GM23248 (cell line): ENCODE measurements at regions not wholly inside any gene's neighbourhood (a gene's known extent, or its start where the extent isn't known, plus 50 kb on each side); places are given as distances from the start of the nearest gene placed in this dataset. TPM values are rescaled to one million over a fixed set of nuclear protein-coding genes. Genes with fewer than 3 reads are reported as not detected.

Experiments
- DNase-seq: peaks from one replicate; pipeline ENCODE4 v3.0.0-alpha.2; 2015
- H2AFZ ChIP-seq: fragments of 200-600 bp; sonication (generic); 2 replicates; pipeline ENCODE4 v1.6.1; 2016; ENCODE audit warnings: antibody characterized with exemption
- H3F3A ChIP-seq: fragments of 200-600 bp; sonication (generic); 2 replicates; pipeline ENCODE4 v1.6.1; 2016; ENCODE audit warnings: mild to moderate bottlenecking, antibody characterized with exemption, mixed run types; ENCODE audit not compliant: insufficient read depth
- H3K27ac ChIP-seq: fragments of 200-600 bp; sonication (generic); 2 replicates; pipeline ENCODE4 v1.5.1; 2016; ENCODE audit warnings: mild to moderate bottlenecking
- H3K27me3 ChIP-seq: fragments of 200-600 bp; sonication (generic); replicated peaks from 2 replicates; pipeline ENCODE4 v1.6.1; 2016; ENCODE audit warnings: mild to moderate bottlenecking; ENCODE audit not compliant: insufficient read depth
- H3K36me3 ChIP-seq: fragments of 200-600 bp; sonication (generic); 2 replicates; pipeline ENCODE4 v1.6.1; 2016; ENCODE audit warnings: low read depth, mild to moderate bottlenecking
- H3K4me1 ChIP-seq: fragments of 200-600 bp; sonication (generic); 2 replicates; pipeline ENCODE4 v1.6.1; 2016; ENCODE audit warnings: mild to moderate bottlenecking; ENCODE audit not compliant: insufficient read depth
- H3K4me2 ChIP-seq: fragments of 200-600 bp; sonication (generic); one replicate; pipeline ENCODE4 v1.6.1; 2016; ENCODE audit warnings: mild to moderate bottlenecking; ENCODE audit not compliant: unreplicated experiment
- H3K4me3 ChIP-seq: fragments of 200-600 bp; sonication (generic); 2 replicates; pipeline ENCODE4 v1.5.1; 2016; ENCODE audit warnings: mild to moderate bottlenecking
- H3K79me2 ChIP-seq: fragments of 200-600 bp; sonication (generic); 2 replicates; pipeline ENCODE4 v1.6.1; 2016; ENCODE audit warnings: mild to moderate bottlenecking; ENCODE audit not compliant: insufficient read depth
- H3K9ac ChIP-seq: fragments of 200-600 bp; sonication (generic); 2 replicates; pipeline ENCODE4 v1.6.1; 2016; ENCODE audit warnings: mild to moderate bottlenecking
- H3K9me2 ChIP-seq: fragments of 200-600 bp; sonication (generic); 2 replicates; pipeline ENCODE4 v1.6.1; 2016; ENCODE audit warnings: mixed run types, mild to moderate bottlenecking, moderate library complexity; ENCODE audit not compliant: insufficient read depth
- H3K9me3 ChIP-seq: fragments of 200-600 bp; sonication (generic); one replicate; pipeline ENCODE4 v1.6.1; 2017; ENCODE audit warnings: low read depth
- H4K20me1 ChIP-seq: fragments of 200-600 bp; sonication (generic); 2 replicates; pipeline ENCODE4 v1.6.0; 2016; ENCODE audit not compliant: insufficient read depth
- EZH2 ChIP-seq: fragments of 200-600 bp; sonication (generic); IDR thresholded peaks from 2 replicates; pipeline ENCODE4 v1.6.1; 2018; ENCODE audit warnings: antibody characterized with exemption, mild to moderate bottlenecking; ENCODE audit not compliant: insufficient read depth, poor library complexity, severe bottlenecking
- EZH2phosphoT487 ChIP-seq: fragments of 200-600 bp; sonication (generic); IDR thresholded peaks from 2 replicates; pipeline ENCODE4 v1.6.1; 2018; ENCODE audit warnings: antibody characterized with exemption, moderate library complexity, mild to moderate bottlenecking, low read depth; ENCODE audit not compliant: insufficient read depth
- WGBS, 2 experiments: methylation state at CpG; one replicate each; pipeline ENCODE4 v1.1.6; 2015 to 2017; ENCODE audit warnings: low lambda C conversion rate in 2 of 2, low coverage in 1 of 2; ENCODE audit errors: missing lambda C conversion rate in 2 of 2; 5-methylcytosine and 5-hydroxymethylcytosine counted together
- in situ Hi-C: fragments of 300-500 bp; cut with MboI; formaldehyde crosslinking; loops from 2 replicates; pipeline ENCODE4 v1.15.0; 2020
- small RNA-seq: library from RNA; depleted of rRNA; stranded (forward); fragments of <200 nt; gene quantifications from one replicate; pipeline ENCODE3, GENCODE V24; 2014; ENCODE audit warnings: low read depth, low replicate concordance

DNA sequence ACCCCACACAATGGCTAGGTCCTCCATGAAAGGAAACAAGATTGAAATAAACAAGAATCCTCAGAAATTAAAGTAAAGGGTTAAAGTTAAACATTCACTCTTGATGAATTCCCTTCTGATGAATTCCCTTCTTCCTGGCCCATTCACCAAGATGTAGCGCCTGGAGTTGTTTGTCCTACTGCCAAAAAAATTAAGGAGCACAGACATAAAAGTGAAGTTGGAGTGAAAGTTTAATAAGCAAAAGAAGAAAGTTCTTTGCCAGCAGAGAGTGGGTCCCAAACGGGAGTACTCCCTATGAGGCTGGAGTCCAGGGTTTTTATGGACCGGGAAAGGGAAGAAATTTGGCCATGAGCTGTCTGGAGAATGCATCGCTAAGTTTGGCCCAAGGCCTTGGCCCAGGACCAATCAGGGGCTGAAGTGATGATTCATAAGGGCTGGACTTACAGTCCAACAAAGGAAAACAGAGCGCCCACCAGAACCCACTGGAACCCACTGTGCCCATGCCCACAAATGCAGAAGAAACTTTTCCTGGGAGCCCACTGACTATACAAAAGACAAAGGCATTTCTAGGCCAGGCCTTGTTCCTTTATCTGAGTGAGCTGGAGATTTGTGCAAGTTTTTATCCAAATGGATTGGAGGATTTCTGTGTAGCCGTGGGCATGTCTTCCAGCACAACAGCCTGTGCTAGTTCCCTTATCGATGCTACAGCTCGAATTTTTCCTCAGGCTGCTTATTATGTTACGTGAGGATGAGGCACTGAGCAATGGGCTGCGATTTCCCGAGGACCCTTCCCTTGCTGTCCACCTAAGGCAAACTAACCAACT lies 1561.6 kb downstream of the OTOL1 start:
- Histone ChIP-seq H3K79me2 (no peaks in the 10 kb centered on the region), H3K27ac (no peak overlapping the region), H3K4me1 (peaks cover 10% of the 10 kb centered on the region; the same call in 1 of the 2 replicates), H3K9me2 (no peaks in the 10 kb centered on the region), H3F3A (no peaks in the 10 kb centered on the region), H3K4me2 (no peak overlapping the region), H3K9me3 (no peaks in the 10 kb centered on the region), H3K4me3 (no peak overlapping the region), H3K36me3 (no peaks in the 10 kb centered on the region), H3K9ac (no peak overlapping the region), H2AFZ (peak overlapping the region; percentile 58), H3K27me3 (no peaks in the 10 kb centered on the region), H4K20me1 (no peaks in the 10 kb centered on the region)
- in situ Hi-C loops = no loop called here
- 34 to 40% methylated on average over 11 of the region's 11 CpGs for WGBS, 2 experiments
- TF ChIP-seq EZH2 (no peak), EZH2phosphoT487 (no peak)
- DNase-seq = peak; percentile 23

DNA sequence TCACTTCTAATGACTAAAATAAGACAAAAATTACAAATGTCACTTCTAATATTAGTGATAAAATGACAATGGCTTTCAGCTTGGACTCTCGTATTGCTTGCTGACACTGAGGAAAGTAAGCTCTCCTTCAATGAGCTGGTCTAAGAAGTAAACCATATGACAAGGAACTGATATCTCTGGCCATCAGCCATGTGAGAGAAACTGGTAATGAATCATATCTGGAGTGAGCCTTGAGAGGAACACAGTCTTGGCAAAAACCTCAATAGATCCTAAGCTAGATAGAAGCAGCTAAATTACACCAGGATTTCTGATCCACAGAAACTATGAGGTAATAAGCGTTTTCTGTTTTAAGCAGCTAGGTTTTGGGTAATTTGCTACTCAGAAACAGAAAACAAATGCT lies 1575.1 kb downstream of the OTOL1 start:
- peak; percentile 48 for DNase-seq
- no peaks in the 10 kb centered on the region for H3F3A ChIP-seq
- TF ChIP-seq EZH2phosphoT487 (no peak), EZH2 (no peak)

More for the DNA sequence above, 1575.1 kb downstream of the OTOL1 start:
- H3K27ac ChIP-seq = no peak overlapping the region
- no peaks in the 10 kb centered on the region for H3K9me2 ChIP-seq
- in situ Hi-C loops = no loop called here
- no peaks in the 10 kb centered on the region for H3K79me2 ChIP-seq
- no peak overlapping the region for H3K4me3 ChIP-seq
- no peaks in the 10 kb centered on the region for H4K20me1 ChIP-seq
- no peak overlapping the region for H2AFZ ChIP-seq
- WGBS, 2 experiments = 14 to 20% methylated on average over 2 of the region's 2 CpGs
- H3K4me1 ChIP-seq = no peaks in the 10 kb centered on the region
- no peak overlapping the region for H3K4me2 ChIP-seq
- no peaks in the 10 kb centered on the region for H3K27me3 ChIP-seq
- no peaks in the 10 kb centered on the region for H3K9me3 ChIP-seq
- no peaks in the 10 kb centered on the region for H3K36me3 ChIP-seq
- no peak overlapping the region for H3K9ac ChIP-seq

Small RNA genes lying in the stretch of these regions (small RNA-seq; reads per million reads assigned to genes)
- not detected for gene AC128716.1
